Left ventricle myocardium inferior (tissue), 1 donor: ENCODE measurements at regions not wholly inside any gene's neighbourhood (a gene's known extent, or its start where the extent isn't known, plus 50 kb on each side); places are given as distances from the start of the nearest gene placed in this dataset.

Source experiments
- DNase-seq: peaks from one replicate; pipeline ENCODE4 v3.0.0-alpha.2; 2020
- H3K27ac ChIP-seq: fragments of 200-600 bp; replicated peaks from 2 replicates; pipeline ENCODE4 v1.8.0; 2021
- H3K27me3 ChIP-seq: fragments of 200-600 bp; 2 replicates; pipeline ENCODE4 v1.8.0; 2021; ENCODE audit warnings: low read depth
- H3K36me3 ChIP-seq: fragments of 200-600 bp; 2 replicates; pipeline ENCODE4 v1.8.0; 2021
- H3K4me1 ChIP-seq: fragments of 200-600 bp; 2 replicates; pipeline ENCODE4 v1.8.0; 2021
- H3K4me3 ChIP-seq: fragments of 200-600 bp; 2 replicates; pipeline ENCODE4 v1.8.0; 2021; ENCODE audit warnings: mild to moderate bottlenecking, moderate library complexity
- H3K9me3 ChIP-seq: fragments of 200-600 bp; replicated peaks from 2 replicates; pipeline ENCODE4 v1.8.0; 2021
- CTCF ChIP-seq: fragments of 200-600 bp; IDR thresholded peaks from 2 replicates; pipeline ENCODE4 v1.8.0; 2021; ENCODE audit warnings: antibody characterized with exemption, mild to moderate bottlenecking, borderline replicate concordance
- intact Hi-C: fragments of 100-400 bp; cut with micrococcal nuclease; formaldehyde crosslinking; loops from one replicate; pipeline ENCODE4 v1.11.0; 2022
- donor health status: DM: no; HTN: yes; CAD: no; lungs with severe emphysema.

GRCh38 chr5:82610686-82611085 is 332.5 kb upstream of the RPS23 start:
- Histone ChIP-seq H3K9me3 (peaks cover 17% of the 10 kb centered on the region), H3K27ac (no peak overlapping the region), H3K4me3 (no peak overlapping the region), H3K4me1 (no peaks in the 10 kb centered on the region), H3K36me3 (no peaks in the 10 kb centered on the region), H3K27me3 (no peaks in the 10 kb centered on the region)
- no peak for TF ChIP-seq CTCF
- no peak for DNase-seq
- intact Hi-C loops, result no loop called here

- H3K4me3 ChIP-seq, result no peak overlapping the region
- no peaks in the 10 kb centered on the region for H3K27me3 ChIP-seq
- intact Hi-C loops, result no loop called here
- H3K9me3 ChIP-seq, result peaks cover 17% of the 10 kb centered on the region
- TF ChIP-seq CTCF, result no peak
- no peak overlapping the region for H3K27ac ChIP-seq
- no peaks in the 10 kb centered on the region for H3K36me3 ChIP-seq
- no peak for DNase-seq
- no peaks in the 10 kb centered on the region for H3K4me1 ChIP-seq
Observed at GRCh38 chr5:82605441-82605973, 327.4 kb upstream of the RPS23 start.

- intact Hi-C loops, result no loop called here
- Histone ChIP-seq H3K27ac (no peak overlapping the region), H3K4me1 (no peaks in the 10 kb centered on the region), H3K4me3 (no peak overlapping the region), H3K27me3 (no peaks in the 10 kb centered on the region), H3K36me3 (no peaks in the 10 kb centered on the region), H3K9me3 (peaks cover 17% of the 10 kb centered on the region)
- DNase-seq, result no peak
- no peak for TF ChIP-seq CTCF
Observed at GRCh38 chr5:82603033-82603987, 325.2 kb upstream of the RPS23 start.

GRCh38 chr5:82601861-82602260 is 323.7 kb upstream of the RPS23 start:
- TF ChIP-seq CTCF, result no peak
- DNase-seq, result no peak
- Histone ChIP-seq H3K27me3 (peaks cover 2% of the 10 kb centered on the region), H3K27ac (no peak overlapping the region), H3K9me3 (peaks cover 6% of the 10 kb centered on the region), H3K36me3 (no peaks in the 10 kb centered on the region), H3K4me1 (no peaks in the 10 kb centered on the region), H3K4me3 (no peak overlapping the region)
- intact Hi-C loops, result no loop called here

- no peaks in the 10 kb centered on the region for H3K9me3 ChIP-seq
- H3K27ac ChIP-seq, result no peak overlapping the region
- peaks cover 7% of the 10 kb centered on the region for H3K27me3 ChIP-seq
- no peak for DNase-seq
- no peak for TF ChIP-seq CTCF
- intact Hi-C loops, result no loop called here
- H3K36me3 ChIP-seq, result no peaks in the 10 kb centered on the region
- no peak overlapping the region for H3K4me3 ChIP-seq
- H3K4me1 ChIP-seq, result no peaks in the 10 kb centered on the region
Observed at GRCh38 chr5:82601077-82601476, 322.9 kb upstream of the RPS23 start.
